K562 (cell line): ENCODE measurements at regions not wholly inside any gene's neighbourhood (a gene's known extent, or its start where the extent isn't known, plus 50 kb on each side); places are given as distances from the start of the nearest gene placed in this dataset.

ENCODE experiments used
- ESRRA ChIP-seq: fragments of 450-650 bp; IDR thresholded peaks from 2 replicates; pipeline ENCODE4 v1.6.1; 2014; ENCODE audit warnings: low read depth, mild to moderate bottlenecking, moderate library complexity, borderline replicate concordance
- HCFC1 ChIP-seq: IDR thresholded peaks from 2 replicates; pipeline ENCODE4 v1.6.1; 2012; ENCODE audit warnings: low read depth, low read length, improper control_type of control experiment
- MITF ChIP-seq: IDR thresholded peaks from 2 replicates; pipeline ENCODE4 v1.6.1; 2014; ENCODE audit warnings: antibody characterized with exemption
- RBFOX2 ChIP-seq: fragments of 200-400 bp; formaldehyde crosslinking; IDR thresholded peaks from 2 replicates; pipeline ENCODE4 v1.6.1; 2017; ENCODE audit warnings: low read depth, mild to moderate bottlenecking, low read length, moderate library complexity
- RNF219 ChIP-seq: fragments of 250-450 bp; sonication (Bioruptor Pico); IDR thresholded peaks from 2 replicates; pipeline ENCODE4 v1.5.0; 2022; ENCODE audit warnings: mild to moderate bottlenecking
- SP1 ChIP-seq: sonication (generic); formaldehyde crosslinking; IDR thresholded peaks from 2 replicates; pipeline ENCODE4 v1.8.1; 2022; ENCODE audit warnings: mild to moderate bottlenecking, missing genetic modification reagents
- ZNF318 ChIP-seq, 2 experiments: fragments of 450-650 bp; IDR thresholded peaks; 2 replicates each; pipeline ENCODE4 v1.6.1; 2016; ENCODE audit warnings: mild to moderate bottlenecking in 2 of 2, borderline replicate concordance in 1 of 2, low read depth in 1 of 2, moderate library complexity in 1 of 2

- TF ChIP-seq ZNF318 (IDR thresholded peaks at IDR 0.05; ENCODE audit: borderline replicate concordance in 1 of 2, low read depth in 1 of 2): no peak
- no peak for TF ChIP-seq RNF219 (CRISPR knock-in tag)
- TF ChIP-seq ESRRA: no peak
- TF ChIP-seq RBFOX2: no peak
- TF ChIP-seq MITF: no peak
- TF ChIP-seq HCFC1: no peak
- TF ChIP-seq SP1 (CRISPR knock-in tag): no peak
Measured at GRCh38 chr12:4041187-4041885, 168.1 kb upstream of the PARP11 start (continued).
